WTC11 (cell line): ENCODE measurements at regions not wholly inside any gene's neighbourhood (a gene's known extent, or its start where the extent isn't known, plus 50 kb on each side); places are given as distances from the start of the nearest gene placed in this dataset.

Source experiments
- ATAC-seq: fragments of 200-7000 bp; cut with Tn5 transposase; 2 replicates; pipeline ENCODE4 v1.10.0; 2021; ENCODE audit warnings: mild to moderate bottlenecking, moderate library complexity
- CTCF ChIA-PET: fragments of 300-600 bp; sonication (Branson Sonifier 250); formaldehyde crosslinking; loops from one replicate; lab custom pipeline; 2021; ENCODE audit warnings: antibody characterized with exemption; lab: Charles Lee
- POLR2A ChIA-PET: fragments of 350-600 bp; sonication (Branson Sonifier 250); formaldehyde crosslinking; loops from one replicate; lab custom pipeline; 2021; ENCODE audit warnings: antibody characterized with exemption; lab: Charles Lee
- DNase-seq: peaks from one replicate; pipeline ENCODE4 v3.0.0; 2021; ENCODE audit warnings: low spot score
- H3K27ac Mint-ChIP-seq: 2 replicates; pipeline ENCODE4 v1.8.0; 2021; ENCODE audit warnings: mixed read lengths
- H3K27me3 Mint-ChIP-seq: 2 replicates; pipeline ENCODE4 v1.8.0; 2021; ENCODE audit warnings: low read depth, mild to moderate bottlenecking, moderate library complexity, mixed read lengths
- H3K36me3 Mint-ChIP-seq: 2 replicates; pipeline ENCODE4 v1.8.0; 2021; ENCODE audit warnings: mixed read lengths
- H3K4me1 Mint-ChIP-seq: 2 replicates; pipeline ENCODE4 v1.8.0; 2022; ENCODE audit warnings: mixed read lengths
- H3K4me3 Mint-ChIP-seq: 2 replicates; pipeline ENCODE4 v1.8.0; 2021; ENCODE audit warnings: mild to moderate bottlenecking, moderate library complexity, mixed read lengths
- H3K9me3 Mint-ChIP-seq: 2 replicates; pipeline ENCODE4 v1.8.0; 2021; ENCODE audit warnings: mixed read lengths
- CREB1 ChIP-seq: sonication (generic); formaldehyde crosslinking; IDR thresholded peaks from 2 replicates; pipeline ENCODE4 v1.8.0; 2023; ENCODE audit warnings: mild to moderate bottlenecking, missing genetic modification reagents
- E2F1 ChIP-seq: sonication (generic); formaldehyde crosslinking; IDR thresholded peaks from 2 replicates; pipeline ENCODE4 v1.8.0; 2022; ENCODE audit warnings: mild to moderate bottlenecking, missing genetic modification reagents
- ESRRA ChIP-seq: sonication (generic); formaldehyde crosslinking; IDR thresholded peaks from 2 replicates; pipeline ENCODE4 v1.8.1; 2022; ENCODE audit warnings: mild to moderate bottlenecking, missing genetic modification reagents, borderline replicate concordance
- SOX15 ChIP-seq: fragments of 250-450 bp; sonication (Bioruptor Pico); IDR thresholded peaks from 2 replicates; pipeline ENCODE4 v1.9.0; 2021; ENCODE audit warnings: mild to moderate bottlenecking
- USF2 ChIP-seq: sonication (generic); formaldehyde crosslinking; IDR thresholded peaks from 2 replicates; pipeline ENCODE4 v1.8.1; 2023; ENCODE audit warnings: mild to moderate bottlenecking, missing genetic modification reagents, moderate library complexity
- ZBTB43 ChIP-seq: sonication (generic); formaldehyde crosslinking; IDR thresholded peaks from 2 replicates; pipeline ENCODE4 v1.8.1; 2023; ENCODE audit warnings: mild to moderate bottlenecking, missing genetic modification reagents
- ZNF232 ChIP-seq: sonication (generic); formaldehyde crosslinking; IDR thresholded peaks from 2 replicates; pipeline ENCODE4 v1.8.0; 2022; ENCODE audit warnings: mild to moderate bottlenecking, missing genetic modification reagents
- ZNF263 ChIP-seq: sonication (generic); formaldehyde crosslinking; IDR thresholded peaks from 2 replicates; pipeline ENCODE4 v1.8.1; 2022; ENCODE audit warnings: low read depth, mild to moderate bottlenecking, moderate library complexity, missing genetic modification reagents
- ZNF416 ChIP-seq: fragments of 250-450 bp; sonication (Bioruptor Pico); IDR thresholded peaks from 2 replicates; pipeline ENCODE4 v1.9.0; 2021; ENCODE audit warnings: mild to moderate bottlenecking, inconsistent platforms
- ZNF532 ChIP-seq: fragments of 250-450 bp; sonication (Bioruptor Pico); IDR thresholded peaks from 2 replicates; pipeline ENCODE4 v1.9.0; 2021; ENCODE audit warnings: mild to moderate bottlenecking, borderline replicate concordance
- ZNF671 ChIP-seq: fragments of 250-450 bp; sonication (Bioruptor Pico); IDR thresholded peaks from 2 replicates; pipeline ENCODE4 v1.8.0; 2021; ENCODE audit warnings: mild to moderate bottlenecking
- TF ChIP-seq, protein P1 (sequence below): fragments of 250-450 bp; sonication (Bioruptor Pico); IDR thresholded peaks from 2 replicates; pipeline ENCODE4 v1.9.0; 2021; ENCODE audit warnings: mild to moderate bottlenecking
- TF ChIP-seq, protein P2 (sequence below): sonication (generic); formaldehyde crosslinking; IDR thresholded peaks from 2 replicates; pipeline ENCODE4 v1.8.0; 2023; ENCODE audit warnings: mild to moderate bottlenecking, missing genetic modification reagents

GRCh38 chr9:82920154-82920553, 142.8 kb downstream of the RASEF start:
- Mint-ChIP-seq H3K27ac (no peak overlapping the region), H3K36me3 (peaks cover 49% of the 10 kb centered on the region), H3K4me3 (no peak overlapping the region), H3K9me3 (peaks cover 60% of the 10 kb centered on the region), H3K4me1 (peaks cover 29% of the 10 kb centered on the region), H3K27me3 (peaks cover 10% of the 10 kb centered on the region)
- TF ChIP-seq, protein P1, sequence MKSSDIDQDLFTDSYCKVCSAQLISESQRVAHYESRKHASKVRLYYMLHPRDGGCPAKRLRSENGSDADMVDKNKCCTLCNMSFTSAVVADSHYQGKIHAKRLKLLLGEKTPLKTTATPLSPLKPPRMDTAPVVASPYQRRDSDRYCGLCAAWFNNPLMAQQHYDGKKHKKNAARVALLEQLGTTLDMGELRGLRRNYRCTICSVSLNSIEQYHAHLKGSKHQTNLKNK (CRISPR knock-in tag): no peak
- TF ChIP-seq CREB1 (no peak), ZNF671 (CRISPR knock-in tag) (no peak), E2F1 (CRISPR knock-in tag) (no peak)
- DNase-seq (no peak), ATAC-seq (no peak)
- CTCF ChIA-PET: interaction anchor here (0.6 kb wide), 1 partner anchor 313 kb away, joined by 3 read pairs; no protein-coding TSS in a partner anchor
- POLR2A ChIA-PET: no interaction called here

DNA sequence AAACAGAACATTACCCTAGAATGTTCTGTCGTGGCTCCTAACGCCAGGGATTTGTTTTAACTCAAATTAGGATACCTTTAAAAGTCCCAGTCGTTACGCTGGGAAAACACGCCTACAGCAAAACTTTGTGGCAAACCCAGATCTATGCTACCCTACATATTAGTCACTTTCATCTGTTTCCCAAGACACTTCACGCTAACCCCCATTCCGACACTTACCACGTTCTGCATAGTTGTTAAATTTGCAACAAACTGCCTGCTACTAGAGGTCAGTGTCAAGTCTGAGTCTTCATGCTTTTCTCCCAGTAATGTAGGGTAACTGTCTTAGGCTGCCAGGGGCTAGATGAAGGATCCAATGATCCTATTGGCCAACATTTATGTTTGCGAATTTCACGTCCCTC, 140.3 kb downstream of the RASEF start:
- TF ChIP-seq SOX15 (CRISPR knock-in tag) (no peak), ZNF232 (no peak), ESRRA (CRISPR knock-in tag) (no peak), ZNF416 (CRISPR knock-in tag) (no peak), ZNF263 (CRISPR knock-in tag) (no peak)
- TF ChIP-seq, protein P2, sequence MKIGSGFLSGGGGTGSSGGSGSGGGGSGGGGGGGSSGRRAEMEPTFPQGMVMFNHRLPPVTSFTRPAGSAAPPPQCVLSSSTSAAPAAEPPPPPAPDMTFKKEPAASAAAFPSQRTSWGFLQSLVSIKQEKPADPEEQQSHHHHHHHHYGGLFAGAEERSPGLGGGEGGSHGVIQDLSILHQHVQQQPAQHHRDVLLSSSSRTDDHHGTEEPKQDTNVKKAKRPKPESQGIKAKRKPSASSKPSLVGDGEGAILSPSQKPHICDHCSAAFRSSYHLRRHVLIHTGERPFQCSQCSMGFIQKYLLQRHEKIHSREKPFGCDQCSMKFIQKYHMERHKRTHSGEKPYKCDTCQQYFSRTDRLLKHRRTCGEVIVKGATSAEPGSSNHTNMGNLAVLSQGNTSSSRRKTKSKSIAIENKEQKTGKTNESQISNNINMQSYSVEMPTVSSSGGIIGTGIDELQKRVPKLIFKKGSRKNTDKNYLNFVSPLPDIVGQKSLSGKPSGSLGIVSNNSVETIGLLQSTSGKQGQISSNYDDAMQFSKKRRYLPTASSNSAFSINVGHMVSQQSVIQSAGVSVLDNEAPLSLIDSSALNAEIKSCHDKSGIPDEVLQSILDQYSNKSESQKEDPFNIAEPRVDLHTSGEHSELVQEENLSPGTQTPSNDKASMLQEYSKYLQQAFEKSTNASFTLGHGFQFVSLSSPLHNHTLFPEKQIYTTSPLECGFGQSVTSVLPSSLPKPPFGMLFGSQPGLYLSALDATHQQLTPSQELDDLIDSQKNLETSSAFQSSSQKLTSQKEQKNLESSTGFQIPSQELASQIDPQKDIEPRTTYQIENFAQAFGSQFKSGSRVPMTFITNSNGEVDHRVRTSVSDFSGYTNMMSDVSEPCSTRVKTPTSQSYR: no peak
- peaks cover 34% of the 10 kb centered on the region for H3K9me3 Mint-ChIP-seq
- H3K27ac Mint-ChIP-seq: no peak overlapping the region; the same call in 1 of the 2 replicates
- ChIA-PET CTCF (interaction anchor here (0.9 kb wide), 1 partner anchor 10 kb away, joined by 4 read pairs; no protein-coding TSS in a partner anchor), POLR2A (no interaction called here)
- H3K4me1 Mint-ChIP-seq: peaks cover 29% of the 10 kb centered on the region
- peaks cover 31% of the 10 kb centered on the region for H3K36me3 Mint-ChIP-seq
- no peaks in the 10 kb centered on the region for H3K27me3 Mint-ChIP-seq
- no peak for DNase-seq
- no peak for ATAC-seq
- H3K4me3 Mint-ChIP-seq: no peak overlapping the region

DNA sequence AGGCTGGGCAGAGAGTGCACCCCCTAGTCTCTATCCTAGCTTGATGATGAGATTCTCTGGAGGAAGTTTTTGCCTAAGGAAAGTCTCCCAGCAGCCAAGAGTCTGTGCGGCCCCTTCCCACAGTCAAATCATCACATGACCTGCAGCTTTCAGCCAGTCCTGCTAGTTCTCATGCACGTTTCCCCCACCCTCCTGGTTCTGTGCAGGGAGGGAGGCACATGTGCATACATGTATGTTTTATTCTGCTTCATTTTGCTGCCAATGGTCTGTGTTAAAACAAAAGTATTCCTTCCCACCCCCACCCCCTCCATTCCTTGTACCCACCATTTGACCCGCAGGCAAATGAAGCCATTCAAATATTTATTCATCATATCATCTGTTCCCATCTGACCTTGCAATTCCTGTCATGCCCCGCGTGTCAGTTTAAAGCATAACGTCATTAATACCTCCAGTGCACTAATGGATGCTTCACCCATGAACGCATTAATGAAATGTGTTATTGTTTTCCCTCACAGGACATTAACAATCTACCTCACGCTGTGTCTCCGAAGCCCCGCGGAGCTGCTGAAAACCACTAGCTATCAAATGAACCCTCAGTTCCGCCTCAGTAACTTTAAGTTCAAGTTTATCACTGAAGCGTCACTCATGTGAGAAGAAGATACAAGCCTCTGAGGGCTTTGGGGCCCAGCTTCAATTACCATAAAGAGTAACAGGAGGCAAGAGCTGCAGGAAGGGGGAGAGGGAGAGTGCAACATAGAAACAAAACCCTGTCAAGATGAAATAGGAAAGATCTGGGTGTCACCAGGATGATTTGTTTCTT, 139.6 kb downstream of the RASEF start:
- CTCF ChIA-PET: interaction anchor here (0.9 to 1.0 kb wide), 2 partner anchors 10 to 11 kb away, joined by 3 to 4 read pairs; no protein-coding TSS in a partner anchor

More for the DNA sequence above, 139.6 kb downstream of the RASEF start:
- Mint-ChIP-seq H3K27ac (peak overlapping the region; percentile 3), H3K36me3 (peaks cover 27% of the 10 kb centered on the region)
- TF ChIP-seq USF2 (CRISPR knock-in tag) (peak; percentile 42; the same call in 1 of the 2 replicates), ZBTB43 (CRISPR knock-in tag) (no peak), ZNF532 (CRISPR knock-in tag) (no peak)
- TF ChIP-seq, all 79 proteins: peak for 1
- POLR2A ChIA-PET: no interaction called here
- Mint-ChIP-seq H3K4me3 (no peak overlapping the region), H3K27me3 (no peaks in the 10 kb centered on the region), H3K4me1 (peaks cover 32% of the 10 kb centered on the region), H3K9me3 (peaks cover 30% of the 10 kb centered on the region)
- DNase-seq: no peak
- no peak for ATAC-seq
